ENCODE measurements at regions not wholly inside any gene's neighbourhood (a gene's known extent, or its start where the extent isn't known, plus 50 kb on each side); places are given as distances from the start of the nearest gene placed in this dataset.

GRCh38 chr9:13721481-13722235 is 442.2 kb upstream of the MPDZ start:
- TF ChIP-seq CTCF (IDR thresholded peaks at IDR 0.05) (no peak), EZH2 (IDR thresholded peaks at IDR 0.05) (no peak), EZH2phosphoT487 (IDR thresholded peaks at IDR 0.05) (no peak)
